Testis (tissue), 2 donors: ENCODE measurements at regions not wholly inside any gene's neighbourhood (a gene's known extent, or its start where the extent isn't known, plus 50 kb on each side); places are given as distances from the start of the nearest gene placed in this dataset.

Experiments used
- DNase-seq: peaks from one replicate; pipeline ENCODE4 v3.0.0-alpha.2; 2019
- H3K27ac ChIP-seq, 2 donors: fragments of 200-600 bp; sonication (generic); one replicate each; pipeline ENCODE4 v1.5.1; 2019
- H3K27me3 ChIP-seq: fragments of 200-600 bp; sonication (generic); one replicate; pipeline ENCODE4 v1.5.1; 2019
- H3K36me3 ChIP-seq: fragments of 200-600 bp; sonication (generic); one replicate; pipeline ENCODE4 v1.5.1; 2017; ENCODE audit warnings: low read depth; ENCODE audit errors: missing control alignments
- H3K4me1 ChIP-seq: fragments of 200-600 bp; sonication (generic); one replicate; pipeline ENCODE4 v1.5.1; 2019
- H3K4me3 ChIP-seq, 2 donors: fragments of 200-600 bp; sonication (generic); one replicate each; pipeline ENCODE4 v1.5.1; 2017 to 2019
- H3K9me3 ChIP-seq: fragments of 200-600 bp; sonication (generic); one replicate; pipeline ENCODE4 v1.5.1; 2017
- CTCF ChIP-seq, 3 experiments: fragments of 450-650 bp in 2 of 3; fragments of 200-600 bp in 1 of 3; sonication (generic) in 1 of 3; IDR thresholded peaks; one replicate each; pipeline ENCODE4 v1.5.1; 2016 to 2019; ENCODE audit warnings: antibody characterized with exemption in 3 of 3, mild to moderate bottlenecking in 2 of 3, moderate library complexity in 1 of 3
- POLR2A ChIP-seq: fragments of 450-650 bp; IDR thresholded peaks from one replicate; pipeline ENCODE4 v1.6.1; 2017; ENCODE audit warnings: antibody characterized with exemption, mild to moderate bottlenecking, moderate library complexity
- WGBS, 2 donors: methylation state at CpG; one replicate each; pipeline ENCODE4 v1.1.5; 2018; 5-methylcytosine and 5-hydroxymethylcytosine counted together
- intact Hi-C: fragments of 100-400 bp; cut with DNase I; formaldehyde crosslinking; loops from one replicate; pipeline ENCODE4 v1.15.1; 2023; ENCODE audit warnings: low total_unique reads

GRCh38 chr4:103457566-103457965, 259.4 kb upstream of the CENPE start:
- Histone ChIP-seq H3K36me3 (no peaks in the 10 kb centered on the region), H3K9me3 (no peaks in the 10 kb centered on the region), H3K4me3 (no peak overlapping the region), H3K27ac (no peak overlapping the region), H3K4me1 (no peaks in the 10 kb centered on the region), H3K27me3 (no peaks in the 10 kb centered on the region)
- TF ChIP-seq POLR2A, result no peak
- no peak for TF ChIP-seq CTCF (IDR thresholded peaks at IDR 0.05)
- intact Hi-C loops, result no loop called here
- no peak for DNase-seq
- 80 to 86% methylated on average over 2 of the region's 2 CpGs for WGBS, 2 donors

DNA sequence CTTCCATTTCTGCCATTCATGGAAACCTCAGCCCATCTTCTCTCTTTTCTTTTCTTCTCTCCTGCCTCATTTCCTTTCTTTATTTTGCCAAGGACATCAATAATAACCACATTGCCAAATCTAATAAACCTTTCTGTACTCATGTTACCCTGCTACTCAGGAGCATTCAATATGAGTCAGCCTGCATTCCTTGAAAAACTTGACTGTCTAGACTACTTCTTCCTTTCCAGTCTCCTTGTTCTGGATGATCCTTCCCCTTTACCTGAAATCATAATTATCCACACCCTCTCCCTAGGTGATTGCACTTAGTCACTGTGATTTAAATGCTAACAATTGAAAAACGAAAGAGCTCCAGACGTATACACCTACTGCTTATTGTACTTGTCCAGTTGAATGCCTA, 253.2 kb upstream of the CENPE start:
- Histone ChIP-seq H3K4me1 (no peaks in the 10 kb centered on the region), H3K27me3 (no peaks in the 10 kb centered on the region), H3K9me3 (no peaks in the 10 kb centered on the region), H3K4me3 (no peak overlapping the region), H3K27ac (no peak overlapping the region), H3K36me3 (no peaks in the 10 kb centered on the region)
- WGBS, 2 donors, result 77 to 97% methylated on average over 2 of the region's 2 CpGs
- DNase-seq, result no peak
- intact Hi-C loops, result no loop called here
- TF ChIP-seq CTCF (IDR thresholded peaks at IDR 0.05), result no peak
- TF ChIP-seq POLR2A, result no peak

- no peak overlapping the region for H3K27ac ChIP-seq
- 86 to 92% methylated on average over 2 of the region's 2 CpGs for WGBS, 2 donors
- no peak for TF ChIP-seq POLR2A
- TF ChIP-seq CTCF (IDR thresholded peaks at IDR 0.05), result no peak
- no peak for DNase-seq
- no peaks in the 10 kb centered on the region for H3K27me3 ChIP-seq
- H3K4me1 ChIP-seq, result no peaks in the 10 kb centered on the region
- intact Hi-C loops, result no loop called here
- no peaks in the 10 kb centered on the region for H3K9me3 ChIP-seq
- H3K4me3 ChIP-seq, result no peak overlapping the region
- H3K36me3 ChIP-seq, result no peaks in the 10 kb centered on the region
Measured at GRCh38 chr4:103450693-103451092, 252.6 kb upstream of the CENPE start.

GRCh38 chr4:103449296-103450023, 251.3 kb upstream of the CENPE start:
- 51 to 54% methylated on average over 2 of the region's 2 CpGs for WGBS, 2 donors
- Histone ChIP-seq H3K4me3 (no peak overlapping the region), H3K4me1 (no peaks in the 10 kb centered on the region), H3K27me3 (no peaks in the 10 kb centered on the region), H3K36me3 (no peaks in the 10 kb centered on the region), H3K9me3 (no peaks in the 10 kb centered on the region), H3K27ac (no peak overlapping the region)
- DNase-seq, result no peak
- TF ChIP-seq POLR2A (no peak), CTCF (IDR thresholded peaks at IDR 0.05) (no peak)
- intact Hi-C loops, result no loop called here

GRCh38 chr4:103445377-103445776, 247.2 kb upstream of the CENPE start:
- no peak for DNase-seq
- WGBS, 2 donors, result 74 to 81% methylated on average over 1 of the region's 1 CpG

More at GRCh38 chr4:103445377-103445776, 247.2 kb upstream of the CENPE start:
- no peaks in the 10 kb centered on the region for H3K27me3 ChIP-seq
- no peaks in the 10 kb centered on the region for H3K36me3 ChIP-seq
- H3K9me3 ChIP-seq, result no peaks in the 10 kb centered on the region
- no peak overlapping the region for H3K4me3 ChIP-seq
- H3K4me1 ChIP-seq, result no peaks in the 10 kb centered on the region
- intact Hi-C loops, result no loop called here
- TF ChIP-seq POLR2A (no peak), CTCF (IDR thresholded peaks at IDR 0.05) (no peak)
- no peak overlapping the region for H3K27ac ChIP-seq
